ENCODE measurements at regions not wholly inside any gene's neighbourhood (a gene's known extent, or its start where the extent isn't known, plus 50 kb on each side); places are given as distances from the start of the nearest gene placed in this dataset.

GRCh38 chr9:82819260-82819659 lies 243.7 kb downstream of the RASEF start:
- TF ChIP-seq, protein P1, sequence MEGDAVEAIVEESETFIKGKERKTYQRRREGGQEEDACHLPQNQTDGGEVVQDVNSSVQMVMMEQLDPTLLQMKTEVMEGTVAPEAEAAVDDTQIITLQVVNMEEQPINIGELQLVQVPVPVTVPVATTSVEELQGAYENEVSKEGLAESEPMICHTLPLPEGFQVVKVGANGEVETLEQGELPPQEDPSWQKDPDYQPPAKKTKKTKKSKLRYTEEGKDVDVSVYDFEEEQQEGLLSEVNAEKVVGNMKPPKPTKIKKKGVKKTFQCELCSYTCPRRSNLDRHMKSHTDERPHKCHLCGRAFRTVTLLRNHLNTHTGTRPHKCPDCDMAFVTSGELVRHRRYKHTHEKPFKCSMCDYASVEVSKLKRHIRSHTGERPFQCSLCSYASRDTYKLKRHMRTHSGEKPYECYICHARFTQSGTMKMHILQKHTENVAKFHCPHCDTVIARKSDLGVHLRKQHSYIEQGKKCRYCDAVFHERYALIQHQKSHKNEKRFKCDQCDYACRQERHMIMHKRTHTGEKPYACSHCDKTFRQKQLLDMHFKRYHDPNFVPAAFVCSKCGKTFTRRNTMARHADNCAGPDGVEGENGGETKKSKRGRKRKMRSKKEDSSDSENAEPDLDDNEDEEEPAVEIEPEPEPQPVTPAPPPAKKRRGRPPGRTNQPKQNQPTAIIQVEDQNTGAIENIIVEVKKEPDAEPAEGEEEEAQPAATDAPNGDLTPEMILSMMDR (IDR thresholded peaks at IDR 0.05): no peak
- no peak for TF ChIP-seq POLR2A (IDR thresholded peaks at IDR 0.05)

All from lower leg skin (tissue), 3 donors.